Endothelial cell of umbilical vein (primary cell): ENCODE measurements at regions not wholly inside any gene's neighbourhood (a gene's known extent, or its start where the extent isn't known, plus 50 kb on each side); places are given as distances from the start of the nearest gene placed in this dataset.

Experiments
- CTCF ChIP-seq, 2 donors: IDR thresholded peaks; 1 replicate in 1 of 2; 2 replicates in 1 of 2; pipeline ENCODE4 v1.5.1; 2011; ENCODE audit warnings: low read length in 2 of 2, mild to moderate bottlenecking in 2 of 2, moderate library complexity in 2 of 2, control low read depth in 1 of 2, inconsistent platforms in 1 of 2, low read depth in 1 of 2; ENCODE audit not compliant: insufficient read depth in 1 of 2; ENCODE audit errors: extremely low read depth in 1 of 2
- EZH2 ChIP-seq: IDR thresholded peaks from 2 replicates; pipeline ENCODE4 v1.6.1; 2012; ENCODE audit warnings: borderline replicate concordance, low read depth, mild to moderate bottlenecking, moderate library complexity, low read length, inconsistent platforms; ENCODE audit not compliant: severe bottlenecking
- MAX ChIP-seq: IDR thresholded peaks from 2 replicates; pipeline ENCODE4 v1.6.1; 2011; ENCODE audit not compliant: insufficient read depth, insufficient read length
- POLR2AphosphoS5 ChIP-seq: IDR thresholded peaks from 2 replicates; pipeline ENCODE4 v1.6.1; 2012; ENCODE audit warnings: low read depth, mild to moderate bottlenecking, control low read depth, low read length, moderate library complexity; ENCODE audit not compliant: insufficient read depth

GRCh38 chr11:111169367-111169766 lies 76.2 kb upstream of the POU2AF2 start:
- TF ChIP-seq MAX: no peak
- TF ChIP-seq POLR2AphosphoS5: no peak
- TF ChIP-seq CTCF (IDR thresholded peaks at IDR 0.05; ENCODE audit: extremely low read depth in 1 of 2, insufficient read depth in 1 of 2, low read depth in 1 of 2, low read length in 2 of 2): no peak
- no peak for TF ChIP-seq EZH2
